K562 (cell line): ENCODE measurements at regions not wholly inside any gene's neighbourhood (a gene's known extent, or its start where the extent isn't known, plus 50 kb on each side); places are given as distances from the start of the nearest gene placed in this dataset.

Experiments
- ATAC-seq: fragments of 200-7000 bp; cut with Tn5 transposase; 3 replicates; pipeline ENCODE4 v1.9.1; 2020; ENCODE audit warnings: moderate library complexity
- BruUV-seq: library from RNA; stranded (reverse); fragments of 400-500 nt; replicated peaks from 2 replicates; lab custom pipeline; 2021; lab: Mats Ljungman, UMichigan
- CTCF ChIA-PET: fragments of 300-600 bp; formaldehyde crosslinking; extraction: SDS; loops from one replicate; lab custom pipeline; 2021; ENCODE audit warnings: low intra/inter-chr PET ratio; lab: Yijun Ruan, JAX
- POLR2A ChIA-PET: fragments of 300-600, 350-650 bp; sonication (Branson Sonifier 250); formaldehyde crosslinking; extraction: SDS; loops from one replicate; lab custom pipeline; 2021; ENCODE audit warnings: antibody characterized with exemption, inconsistent platforms; lab: Yijun Ruan, JAX
- DNase-seq, 4 experiments: peaks; one replicate each; pipeline versions ENCODE4 v3.0.0 to v3.0.0-alpha.2; 2011 to 2018; ENCODE audit warnings: low spot score in 3 of 4, mixed read lengths in 3 of 4; ENCODE audit errors: extremely low read depth in 1 of 4
- FAIRE-seq: peaks from 2 replicates; lab custom pipeline; 2011; peaks lifted over from hg19 to GRCh38; lab: Jason Lieb, UNC
- H2AFZ ChIP-seq: 2 replicates; pipeline ENCODE4 v1.6.0; 2011; ENCODE audit warnings: low read depth, low read length, control low read depth, inconsistent platforms
- H3K27ac ChIP-seq: fragments of 200-600 bp; 3 replicates; pipeline ENCODE4 v1.8.0; 2011; ENCODE audit warnings: low read depth, mild to moderate bottlenecking, control low read depth, inconsistent platforms, low read length, moderate library complexity, mixed read lengths; ENCODE audit errors: extremely low read depth
- H3K27me3 ChIP-seq, 2 experiments: fragments of 300-600 bp in 1 of 2; 2 replicates in 1 of 2; 3 replicates in 1 of 2; pipeline versions ENCODE4 v1.6.0 to v1.8.0; 2011; ENCODE audit warnings: inconsistent platforms in 2 of 2, low read length in 2 of 2, mild to moderate bottlenecking in 1 of 2, mixed read lengths in 1 of 2, moderate library complexity in 1 of 2; ENCODE audit not compliant: control insufficient read depth in 2 of 2, insufficient read depth in 2 of 2
- H3K36me3 ChIP-seq: fragments of 300-600 bp; 3 replicates; pipeline ENCODE4 v1.8.0; 2011; ENCODE audit warnings: mild to moderate bottlenecking, low read length, inconsistent platforms; ENCODE audit not compliant: control insufficient read depth, insufficient read depth
- H3K4me1 ChIP-seq, 2 experiments: fragments of 200-600 bp in 1 of 2; replicated peaks in 1 of 2; 2 replicates in 1 of 2; 3 replicates in 1 of 2; pipeline versions ENCODE4 v1.5.1 to v1.8.0; 2011; ENCODE audit warnings: inconsistent platforms in 2 of 2, low read length in 2 of 2, mild to moderate bottlenecking in 1 of 2, mixed read lengths in 1 of 2, moderate library complexity in 1 of 2; ENCODE audit not compliant: control insufficient read depth in 2 of 2, insufficient read depth in 2 of 2
- H3K4me2 ChIP-seq: 2 replicates; pipeline ENCODE4 v1.6.1; 2011; ENCODE audit warnings: low read length, control low read depth, inconsistent platforms, mixed read lengths; ENCODE audit not compliant: insufficient read depth
- H3K4me3 ChIP-seq: fragments of 200-600 bp; sonication (generic), shearing (Covaris generic); 2 replicates; pipeline ENCODE4 v1.5.1; 2016; ENCODE audit warnings: control low read depth, inconsistent platforms
- H3K79me2 ChIP-seq: fragments of 200-600 bp; 3 replicates; pipeline ENCODE4 v1.8.0; 2011; ENCODE audit warnings: low read length, inconsistent platforms; ENCODE audit not compliant: control insufficient read depth, insufficient read depth
- H3K9ac ChIP-seq, 2 experiments: 2 replicates each; pipeline versions ENCODE4 v1.6.0 to v1.6.1; 2011; ENCODE audit warnings: low read depth in 2 of 2, low read length in 2 of 2, control low read depth in 1 of 2, inconsistent platforms in 1 of 2, mild to moderate bottlenecking in 1 of 2, mixed read lengths in 1 of 2; ENCODE audit not compliant: insufficient read depth in 1 of 2
- H3K9me1 ChIP-seq: one replicate; pipeline ENCODE4 v1.6.0; 2011; ENCODE audit warnings: inconsistent platforms, mild to moderate bottlenecking, low read length, moderate library complexity; ENCODE audit not compliant: control insufficient read depth, insufficient read depth
- H3K9me3 ChIP-seq: replicated peaks from 2 replicates; pipeline ENCODE4 v1.5.1; 2011; ENCODE audit warnings: low read depth, low read length, inconsistent platforms; ENCODE audit not compliant: control insufficient read depth, insufficient read depth
- H4K20me1 ChIP-seq: replicated peaks from 2 replicates; pipeline ENCODE4 v1.6.1; 2011; ENCODE audit warnings: low read length, inconsistent platforms, mixed read lengths; ENCODE audit not compliant: control insufficient read depth, insufficient read depth
- BRF2 ChIP-seq: IDR thresholded peaks from 3 replicates; pipeline ENCODE4 v1.6.1; 2011; ENCODE audit warnings: borderline replicate concordance, mild to moderate bottlenecking; ENCODE audit not compliant: insufficient read length, insufficient read depth
- EWSR1 ChIP-seq: fragments of 450-650 bp; IDR thresholded peaks from 2 replicates; pipeline ENCODE4 v1.6.1; 2018; ENCODE audit warnings: borderline replicate concordance, mild to moderate bottlenecking, low read depth, moderate library complexity; ENCODE audit not compliant: partially characterized antibody
- FOXA3 ChIP-seq, 2 experiments: fragments of 450-650 bp in 1 of 2; sonication (generic) in 1 of 2; formaldehyde crosslinking; IDR thresholded peaks in 1 of 2; conservative IDR thresholded peaks in 1 of 2; 2 replicates each; pipeline versions ENCODE4 v1.4.0 to v1.8.0; 2020 to 2022; ENCODE audit warnings: mild to moderate bottlenecking in 2 of 2, missing genetic modification reagents in 1 of 2
- HDAC6 ChIP-seq: IDR thresholded peaks from 2 replicates; pipeline ENCODE4 v1.6.1; 2012; ENCODE audit warnings: low read depth, mild to moderate bottlenecking, control low read depth, inconsistent platforms, low read length, moderate library complexity
- ID3 ChIP-seq, 2 experiments: fragments of 250-450 bp in 1 of 2; fragments of 450-650 bp in 1 of 2; sonication (Bioruptor Pico) in 1 of 2; IDR thresholded peaks; 2 replicates each; pipeline versions ENCODE4 v1.6.1 to v1.8.0; 2016 to 2021; ENCODE audit warnings: mild to moderate bottlenecking in 2 of 2, moderate library complexity in 2 of 2, missing compliant biosample characterization in 1 of 2, missing genetic modification characterization in 1 of 2
- KDM1A ChIP-seq, 2 experiments: fragments of 450-650 bp; IDR thresholded peaks; 2 replicates each; pipeline ENCODE4 v1.6.1; 2016; ENCODE audit warnings: mild to moderate bottlenecking in 2 of 2
- MNT ChIP-seq, 2 experiments: fragments of 450-650 bp; conservative IDR thresholded peaks; 2 replicates each; pipeline ENCODE4 v1.6.1; 2017; ENCODE audit warnings: mild to moderate bottlenecking in 2 of 2, moderate library complexity in 2 of 2
- PHB2 ChIP-seq: fragments of 450-650 bp; IDR thresholded peaks from 2 replicates; pipeline ENCODE4 v1.6.1; 2017; ENCODE audit warnings: low read depth
- ZNF174 ChIP-seq: fragments of 250-450 bp; sonication (Bioruptor Pico); IDR thresholded peaks from 2 replicates; pipeline ENCODE4 v1.4.0; 2020; ENCODE audit warnings: mild to moderate bottlenecking
- ZNF282 ChIP-seq: sonication (generic); formaldehyde crosslinking; IDR thresholded peaks from 2 replicates; pipeline ENCODE4 v1.8.1; 2023; ENCODE audit warnings: missing genetic modification reagents
- WGBS: fragments of 100-300 bp; shearing (Covaris generic); methylation state at CpG from one replicate; pipeline ENCODE4 v1.1.6; 2016; ENCODE audit warnings: low coverage, mixed read lengths; ENCODE audit not compliant: insufficient coverage; ENCODE audit errors: missing lambda C conversion rate; 5-methylcytosine and 5-hydroxymethylcytosine counted together
- in situ Hi-C: fragments of 300-500 bp; cut with MboI; formaldehyde crosslinking; loops from 4 replicates; pipeline ENCODE4 v1.15.0; 2018; ENCODE audit warnings: inconsistent platforms, mixed read lengths
- intact Hi-C: fragments of 100-400 bp; cut with micrococcal nuclease; formaldehyde crosslinking; loops from 2 replicates; pipeline ENCODE4 v1.14.2; 2022
- TF ChIP-seq, protein P1 (sequence below): sonication (generic); formaldehyde crosslinking; IDR thresholded peaks from 2 replicates; pipeline ENCODE4 v1.4.0; 2020; ENCODE audit warnings: mild to moderate bottlenecking, missing genetic modification reagents
- TF ChIP-seq, protein P2 (sequence below): fragments of 450-650 bp; formaldehyde crosslinking; IDR thresholded peaks from 2 replicates; pipeline ENCODE4 v1.4.0; 2020; ENCODE audit warnings: mild to moderate bottlenecking

DNA sequence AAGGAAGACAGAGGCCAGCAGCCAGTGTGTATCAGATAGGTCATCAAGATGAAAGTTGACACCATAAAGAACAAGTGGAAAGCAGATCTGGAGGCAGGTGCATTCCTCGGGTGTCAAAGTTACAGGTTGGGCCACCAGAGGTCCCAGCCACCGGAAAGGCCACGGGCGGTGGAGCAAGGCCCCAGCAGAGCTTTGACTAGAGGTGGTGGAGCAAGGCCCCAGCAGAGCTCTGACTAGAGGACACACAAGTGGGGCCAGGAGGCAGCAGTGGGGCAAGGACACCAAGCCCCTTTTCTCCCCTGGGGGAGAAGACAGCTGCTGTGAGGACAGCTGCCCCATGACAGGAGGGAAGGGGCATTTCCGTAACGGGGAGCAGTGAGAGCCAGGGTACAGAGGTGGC lies 115.1 kb downstream of the GYPC start:
- CTCF ChIA-PET: no interaction called here
- H3K27ac ChIP-seq: no peak overlapping the region
- WGBS: 12% methylated on average over 6 of the region's 6 CpGs
- H3K36me3 ChIP-seq: no peaks in the 10 kb centered on the region
- H4K20me1 ChIP-seq: peaks cover 1% of the 10 kb centered on the region; the same call in 1 of the 2 replicates
- peaks cover 6 to 30% of the 10 kb centered on the region in 2 experiments; a peak in 3 of 5 replicates for H3K27me3 ChIP-seq
- DNase-seq (peak in 1 of 4 experiments; percentile 17), FAIRE-seq (no peak), ATAC-seq (peak; percentile 29; the same call in 1 of the 3 replicates)
- no peak overlapping the region for H3K4me3 ChIP-seq
- H3K4me2 ChIP-seq: no peak overlapping the region
- no TSS peak for BruUV-seq
- no peaks in the 10 kb centered on the region for H3K79me2 ChIP-seq
- peaks cover 0 to 5% of the 10 kb centered on the region in 2 experiments; a peak in 3 of 5 replicates for H3K4me1 ChIP-seq
- POLR2A ChIA-PET: interaction anchor here (0.6 to 0.7 kb wide), 2 partner anchors 23 to 372 kb away, joined by 3 read pairs; no protein-coding TSS in a partner anchor
- H3K9ac ChIP-seq: no peak overlapping the region
- H3K9me3 ChIP-seq: no peaks in the 10 kb centered on the region
- intact Hi-C loops: no loop called here
- H3K9me1 ChIP-seq: no peaks in the 10 kb centered on the region
- H2AFZ ChIP-seq: peak overlapping the region; percentile 73; the same call in 1 of the 2 replicates
- in situ Hi-C loops: no loop called here
- TF ChIP-seq KDM1A (IDR thresholded peaks at IDR 0.05) (no peak), ZNF174 (CRISPR knock-in tag) (no peak), ID3 (CRISPR knock-in tag; IDR thresholded peaks at IDR 0.05) (no peak), ID3 (tag; IDR thresholded peaks at IDR 0.05) (no peak), HDAC6 (no peak), PHB2 (no peak), ZNF282 (CRISPR knock-in tag) (no peak), FOXA3 (CRISPR knock-in tag; conservative IDR thresholded peaks at IDR 0.05 in 1 of 2, IDR thresholded peaks at IDR 0.05 in 1 of 2) (no peak), MNT (conservative IDR thresholded peaks at IDR 0.05) (no peak), BRF2 (no peak), EWSR1 (no peak)
- TF ChIP-seq, protein P1, sequence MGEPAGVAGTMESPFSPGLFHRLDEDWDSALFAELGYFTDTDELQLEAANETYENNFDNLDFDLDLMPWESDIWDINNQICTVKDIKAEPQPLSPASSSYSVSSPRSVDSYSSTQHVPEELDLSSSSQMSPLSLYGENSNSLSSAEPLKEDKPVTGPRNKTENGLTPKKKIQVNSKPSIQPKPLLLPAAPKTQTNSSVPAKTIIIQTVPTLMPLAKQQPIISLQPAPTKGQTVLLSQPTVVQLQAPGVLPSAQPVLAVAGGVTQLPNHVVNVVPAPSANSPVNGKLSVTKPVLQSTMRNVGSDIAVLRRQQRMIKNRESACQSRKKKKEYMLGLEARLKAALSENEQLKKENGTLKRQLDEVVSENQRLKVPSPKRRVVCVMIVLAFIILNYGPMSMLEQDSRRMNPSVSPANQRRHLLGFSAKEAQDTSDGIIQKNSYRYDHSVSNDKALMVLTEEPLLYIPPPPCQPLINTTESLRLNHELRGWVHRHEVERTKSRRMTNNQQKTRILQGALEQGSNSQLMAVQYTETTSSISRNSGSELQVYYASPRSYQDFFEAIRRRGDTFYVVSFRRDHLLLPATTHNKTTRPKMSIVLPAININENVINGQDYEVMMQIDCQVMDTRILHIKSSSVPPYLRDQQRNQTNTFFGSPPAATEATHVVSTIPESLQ: no peak
- TF ChIP-seq, protein P2, sequence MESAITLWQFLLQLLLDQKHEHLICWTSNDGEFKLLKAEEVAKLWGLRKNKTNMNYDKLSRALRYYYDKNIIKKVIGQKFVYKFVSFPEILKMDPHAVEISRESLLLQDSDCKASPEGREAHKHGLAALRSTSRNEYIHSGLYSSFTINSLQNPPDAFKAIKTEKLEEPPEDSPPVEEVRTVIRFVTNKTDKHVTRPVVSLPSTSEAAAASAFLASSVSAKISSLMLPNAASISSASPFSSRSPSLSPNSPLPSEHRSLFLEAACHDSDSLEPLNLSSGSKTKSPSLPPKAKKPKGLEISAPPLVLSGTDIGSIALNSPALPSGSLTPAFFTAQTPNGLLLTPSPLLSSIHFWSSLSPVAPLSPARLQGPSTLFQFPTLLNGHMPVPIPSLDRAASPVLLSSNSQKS (CRISPR knock-in tag): no peak
